Ishikawa (cell line): ENCODE measurements at regions not wholly inside any gene's neighbourhood (a gene's known extent, or its start where the extent isn't known, plus 50 kb on each side); places are given as distances from the start of the nearest gene placed in this dataset.

Experiments used
- CEBPB ChIP-seq: IDR thresholded peaks from 2 replicates; pipeline ENCODE4 v1.6.1; 2012
- CREB1 ChIP-seq: IDR thresholded peaks from 2 replicates; pipeline ENCODE4 v1.6.1; 2012; ENCODE audit warnings: low read depth
- EGR1 ChIP-seq: IDR thresholded peaks from 2 replicates; pipeline ENCODE4 v1.6.1; 2012
- EP300 ChIP-seq: IDR thresholded peaks from 2 replicates; pipeline ENCODE4 v1.6.1; 2012; ENCODE audit warnings: borderline replicate concordance
- FOXM1 ChIP-seq: IDR thresholded peaks from 2 replicates; pipeline ENCODE4 v1.6.1; 2012; ENCODE audit warnings: low read depth, borderline replicate concordance
- MAX ChIP-seq: IDR thresholded peaks from 2 replicates; pipeline ENCODE4 v1.6.1; 2012
- NFIC ChIP-seq: IDR thresholded peaks from 2 replicates; pipeline ENCODE4 v1.6.1; 2012
- RAD21 ChIP-seq: IDR thresholded peaks from 2 replicates; pipeline ENCODE4 v1.6.1; 2012; ENCODE audit warnings: low read depth
- REST ChIP-seq: IDR thresholded peaks from 2 replicates; pipeline ENCODE4 v1.6.1; 2012; ENCODE audit warnings: low read depth, mild to moderate bottlenecking
- TAF1 ChIP-seq: IDR thresholded peaks from 2 replicates; pipeline ENCODE4 v1.6.1; 2012; ENCODE audit warnings: low read depth, mild to moderate bottlenecking
- TCF12 ChIP-seq: IDR thresholded peaks from 2 replicates; pipeline ENCODE4 v1.6.1; 2012; ENCODE audit warnings: low read depth
- TEAD4 ChIP-seq: IDR thresholded peaks from 2 replicates; pipeline ENCODE4 v1.6.1; 2012
- USF1 ChIP-seq: IDR thresholded peaks from 2 replicates; pipeline ENCODE4 v1.6.1; 2012
- YY1 ChIP-seq: IDR thresholded peaks from 2 replicates; pipeline ENCODE4 v1.6.1; 2012; ENCODE audit warnings: low read depth
- ZBTB7A ChIP-seq: IDR thresholded peaks from 2 replicates; pipeline ENCODE4 v1.6.1; 2012; ENCODE audit warnings: low read depth

GRCh38 chr3:23105048-23105447 is 98.1 kb upstream of the UBE2E2 start:
- TF ChIP-seq CEBPB (peak; percentile 2; the same call in 1 of the 2 replicates), YY1 (no peak), USF1 (no peak), TCF12 (peak; percentile 44; the same call in 1 of the 2 replicates), TEAD4 (no peak), EP300 (peak; percentile 78; the same call in 1 of the 2 replicates), REST (no peak), RAD21 (no peak), ZBTB7A (no peak), NFIC (peak; percentile 53), FOXM1 (0 out of 2 replicates have a peak, but pooled peaks have one; percentile 71)

DNA sequence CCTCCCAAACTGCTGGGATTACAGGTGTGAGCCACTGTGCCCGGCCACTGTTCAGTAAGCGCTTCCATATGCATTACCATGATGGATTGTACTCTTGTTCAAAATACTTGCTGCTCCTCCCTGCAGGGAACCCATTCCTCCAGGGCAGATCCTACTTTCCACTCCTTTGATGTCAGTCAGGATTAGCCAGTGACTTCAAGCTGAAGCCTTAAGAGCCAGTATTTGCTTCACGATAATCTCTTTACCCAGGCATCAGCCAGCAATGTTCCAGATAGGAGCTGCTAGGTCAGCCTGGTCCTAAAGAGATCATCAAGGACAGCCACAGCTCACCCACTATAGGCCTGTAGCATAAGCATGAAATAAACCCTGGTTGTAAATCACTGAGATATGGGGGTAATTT is 96.5 kb upstream of the UBE2E2 start:
- TF ChIP-seq TCF12, result no peak
- TF ChIP-seq ZBTB7A, result no peak
- TF ChIP-seq CREB1, result no peak
- TF ChIP-seq EGR1, result no peak
- TF ChIP-seq TEAD4, result no peak
- no peak for TF ChIP-seq NFIC
- no peak for TF ChIP-seq EP300
- TF ChIP-seq CEBPB, result no peak
- TF ChIP-seq TAF1, result no peak
- TF ChIP-seq YY1, result no peak
- TF ChIP-seq USF1, result no peak
- TF ChIP-seq REST, result no peak
- TF ChIP-seq MAX, result no peak
- TF ChIP-seq FOXM1, result no peak
- TF ChIP-seq RAD21, result no peak

DNA sequence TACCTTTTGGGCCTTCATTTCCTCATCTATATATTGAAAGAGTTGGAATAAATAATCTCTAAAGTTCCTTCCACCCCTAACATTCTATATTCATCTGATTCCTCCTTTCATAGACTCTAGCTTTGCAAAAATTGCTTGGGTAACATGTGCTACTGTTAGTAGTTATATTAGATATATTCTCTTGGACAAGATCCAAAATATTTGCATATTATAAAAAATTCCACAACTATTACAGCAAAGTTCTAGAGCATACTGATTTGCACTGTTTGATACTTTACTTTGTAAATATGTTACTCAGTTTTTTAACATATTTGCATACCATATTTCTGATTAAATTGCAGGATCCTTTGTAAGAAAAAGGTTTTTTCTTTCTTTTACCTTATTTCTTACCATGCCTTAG is 95.9 kb upstream of the UBE2E2 start:
- no peak for TF ChIP-seq TEAD4
- no peak for TF ChIP-seq CREB1
- TF ChIP-seq REST, result no peak
- TF ChIP-seq FOXM1, result no peak

DNA sequence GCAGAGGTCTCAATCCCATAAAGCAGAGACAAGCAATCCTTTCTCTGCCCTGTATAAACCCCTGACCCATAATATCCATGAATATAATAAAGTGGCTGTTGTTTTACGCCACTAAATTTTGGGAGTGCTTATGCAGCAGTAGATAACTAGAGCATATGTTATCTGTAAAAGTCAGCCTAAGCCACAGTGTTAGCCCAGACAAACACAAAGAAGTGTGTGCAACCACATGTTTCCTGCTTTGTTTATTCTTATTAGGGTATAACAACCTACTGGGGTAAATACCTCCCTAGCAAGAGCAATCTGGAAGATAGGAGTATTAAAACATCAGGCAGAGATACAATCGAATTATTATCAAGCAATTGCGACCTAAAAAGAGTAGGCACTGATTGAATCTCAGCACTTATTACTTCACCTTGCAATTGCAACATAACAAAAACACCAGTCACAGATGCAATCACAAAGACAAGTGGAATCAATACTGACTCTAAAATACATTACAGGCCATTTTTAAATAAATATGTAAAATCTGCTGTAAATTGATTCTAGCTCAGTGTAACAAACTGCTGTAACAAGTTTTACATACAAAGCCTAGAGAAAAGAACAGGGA is 94.6 kb upstream of the UBE2E2 start:
- TF ChIP-seq CREB1 (no peak), EGR1 (no peak), NFIC (no peak), CEBPB (no peak), TEAD4 (no peak), TAF1 (no peak), YY1 (no peak), EP300 (no peak), TCF12 (no peak), RAD21 (no peak)

- TF ChIP-seq REST (no peak), ZBTB7A (no peak), MAX (no peak), RAD21 (no peak), EGR1 (no peak), CEBPB (no peak), TCF12 (no peak), TEAD4 (no peak), USF1 (no peak), NFIC (no peak), EP300 (no peak), FOXM1 (no peak), CREB1 (no peak), TAF1 (no peak), YY1 (no peak)
These were observed 91.8 kb upstream of the UBE2E2 start for GRCh38 chr3:23111286-23111685.
